ENCODE measurements at regions not wholly inside any gene's neighbourhood (a gene's known extent, or its start where the extent isn't known, plus 50 kb on each side); places are given as distances from the start of the nearest gene placed in this dataset.

- CTCF ChIA-PET, result interaction anchor here (0.7 to 1.1 kb wide), 3 partner anchors 25 to 1968 kb away, joined by 3 to 4 read pairs (median 3); no protein-coding TSS in a partner anchor
- Histone ChIP-seq H3K4me2 (no peak overlapping the region), H3K79me2 (ENCODE audit: insufficient read depth) (no peaks in the 10 kb centered on the region), H3K9ac (no peak overlapping the region), H2AFZ (ENCODE audit: low read depth) (no peak overlapping the region), H3K27ac (ENCODE audit: low read depth in 2 of 2, low read length in 1 of 2) (no peak overlapping the region), H3K27me3 (ENCODE audit: insufficient read depth) (no peaks in the 10 kb centered on the region), H3K36me3 (replicated peaks in 1 of 2; ENCODE audit: control insufficient read depth in 1 of 2, insufficient read depth in 2 of 2, low read length in 1 of 2) (no peaks in the 10 kb centered on the region), H3K4me3 (ENCODE audit: low read depth in 2 of 2, low read length in 1 of 2) (no peak overlapping the region), H4K20me1 (ENCODE audit: insufficient read depth) (no peaks in the 10 kb centered on the region), H3F3A (replicated peaks; ENCODE audit: insufficient read depth) (no peaks in the 10 kb centered on the region), H3K4me1 (ENCODE audit: control insufficient read depth in 1 of 2, insufficient read depth in 2 of 2, low read depth in 1 of 2, low read length in 1 of 2) (no peaks in the 10 kb centered on the region), H3K9me3 (no peaks in the 10 kb centered on the region), H3K9me2 (no peaks in the 10 kb centered on the region)
- WGBS (ENCODE audit: low lambda C conversion rate), result 46% methylated on average over 1 of the region's 1 CpG
- DNase-seq, result no peak
- TF ChIP-seq EP300 (IDR thresholded peaks at IDR 0.05; ENCODE audit: borderline replicate concordance in 1 of 2, low read depth in 1 of 2, low read length in 1 of 2), result no peak
- TF ChIP-seq MEF2A (IDR thresholded peaks at IDR 0.05; ENCODE audit: borderline replicate concordance, low read depth), result no peak
- no peak for TF ChIP-seq EZH2phosphoT487 (IDR thresholded peaks at IDR 0.05; ENCODE audit: borderline replicate concordance, low read depth)
- no peak for TF ChIP-seq POLR2AphosphoS5 (IDR thresholded peaks at IDR 0.05; ENCODE audit: low read depth, low read length)
- TF ChIP-seq JUND (IDR thresholded peaks at IDR 0.05), result no peak
- TF ChIP-seq REST (IDR thresholded peaks at IDR 0.05; ENCODE audit: low read depth, low read length), result no peak
- no peak for TF ChIP-seq MAX (IDR thresholded peaks at IDR 0.05; ENCODE audit: low read depth)
- TF ChIP-seq TEAD4 (IDR thresholded peaks at IDR 0.05; ENCODE audit: borderline replicate concordance, insufficient read depth), result no peak
- TF ChIP-seq SIN3A (IDR thresholded peaks at IDR 0.05; ENCODE audit: borderline replicate concordance, low read depth, low read length), result no peak
- no peak for TF ChIP-seq RFX5 (IDR thresholded peaks at IDR 0.05; ENCODE audit: low read length)
- POLR2A ChIA-PET, result interaction anchor here (0.6 kb wide), 1 partner anchor 1471 kb away, joined by 3 read pairs; no protein-coding TSS in a partner anchor
Observed at GRCh38 chr2:17380003-17380402, 138.2 kb downstream of the RAD51AP2 start.

- POLR2A ChIA-PET, result no interaction called here
- Histone ChIP-seq H3K4me1 (ENCODE audit: control insufficient read depth in 1 of 2, insufficient read depth in 2 of 2, low read depth in 1 of 2, low read length in 1 of 2) (no peaks in the 10 kb centered on the region), H3K36me3 (replicated peaks in 1 of 2; ENCODE audit: control insufficient read depth in 1 of 2, insufficient read depth in 2 of 2, low read length in 1 of 2) (no peaks in the 10 kb centered on the region), H3K9me2 (no peaks in the 10 kb centered on the region), H3K4me3 (ENCODE audit: low read depth in 2 of 2, low read length in 1 of 2) (no peak overlapping the region), H3K9me3 (no peaks in the 10 kb centered on the region), H4K20me1 (ENCODE audit: insufficient read depth) (no peaks in the 10 kb centered on the region), H3K4me2 (no peak overlapping the region), H3F3A (replicated peaks; ENCODE audit: insufficient read depth) (no peaks in the 10 kb centered on the region), H3K79me2 (ENCODE audit: insufficient read depth) (no peaks in the 10 kb centered on the region), H3K27me3 (ENCODE audit: insufficient read depth) (no peaks in the 10 kb centered on the region), H2AFZ (ENCODE audit: low read depth) (no peak overlapping the region; the same call in 1 of the 2 replicates), H3K9ac (no peak overlapping the region), H3K27ac (ENCODE audit: low read depth in 2 of 2, low read length in 1 of 2) (no peak overlapping the region)
- whole genome bisulfite sequencing (ENCODE audit: low lambda C conversion rate), result 52% methylated on average over 4 of the region's 4 CpGs
- no peak for DNase-seq
- CTCF ChIA-PET, result interaction anchor here (1.4 kb wide), 1 partner anchor 36 kb away, joined by 3 read pairs; no protein-coding TSS in a partner anchor
- TF ChIP-seq TEAD4 (IDR thresholded peaks at IDR 0.05; ENCODE audit: borderline replicate concordance, insufficient read depth) (no peak), SMC3 (IDR thresholded peaks at IDR 0.05; ENCODE audit: low read depth, low read length) (no peak), NFIC (IDR thresholded peaks at IDR 0.05; ENCODE audit: borderline replicate concordance) (no peak), ZBTB33 (IDR thresholded peaks at IDR 0.05; ENCODE audit: borderline replicate concordance, low read depth) (no peak), TAF1 (IDR thresholded peaks at IDR 0.05; ENCODE audit: borderline replicate concordance, low read depth, low read length) (no peak), MAX (IDR thresholded peaks at IDR 0.05; ENCODE audit: low read depth) (no peak), FOSL2 (IDR thresholded peaks at IDR 0.05; ENCODE audit: borderline replicate concordance, low read depth) (no peak), USF2 (IDR thresholded peaks at IDR 0.05; ENCODE audit: borderline replicate concordance, low read depth, low read length) (no peak), JUND (IDR thresholded peaks at IDR 0.05) (no peak), IRF3 (IDR thresholded peaks at IDR 0.05; ENCODE audit: low read depth, low read length) (no peak), EP300 (IDR thresholded peaks at IDR 0.05; ENCODE audit: borderline replicate concordance in 1 of 2, low read depth in 1 of 2, low read length in 1 of 2) (no peak), NRF1 (IDR thresholded peaks at IDR 0.05; ENCODE audit: low read depth, low read length) (no peak), MEF2A (IDR thresholded peaks at IDR 0.05; ENCODE audit: borderline replicate concordance, low read depth) (no peak)
Observed at GRCh38 chr2:17375262-17375661, 143.0 kb downstream of the RAD51AP2 start.
